Smooth muscle cell (in vitro differentiated cells): ENCODE measurements at regions not wholly inside any gene's neighbourhood (a gene's known extent, or its start where the extent isn't known, plus 50 kb on each side); places are given as distances from the start of the nearest gene placed in this dataset.

Experiments used
- DNase-seq: peaks from one replicate; lab custom pipeline; 2025; ENCODE audit not compliant: unreplicated experiment; lab: John Stamatoyannopoulos, UW
- H2AFZ ChIP-seq: fragments of 200-600 bp; sonication (generic); 2 replicates; pipeline ENCODE4 v1.6.0; 2016; ENCODE audit warnings: antibody characterized with exemption, low read depth, mild to moderate bottlenecking
- H3F3A ChIP-seq: fragments of 200-600 bp; sonication (generic); 2 replicates; pipeline ENCODE4 v1.6.0; 2017; ENCODE audit warnings: antibody characterized with exemption, low read depth
- H3K27ac ChIP-seq: fragments of 200-600 bp; sonication (generic); 2 replicates; pipeline ENCODE4 v1.5.1; 2016; ENCODE audit warnings: low read depth, mild to moderate bottlenecking
- H3K27me3 ChIP-seq: fragments of 200-600 bp; sonication (generic); 2 replicates; pipeline ENCODE4 v1.6.1; 2016; ENCODE audit warnings: low read depth, mild to moderate bottlenecking
- H3K36me3 ChIP-seq: fragments of 200-600 bp; sonication (generic); 2 replicates; pipeline ENCODE4 v1.5.1; 2016; ENCODE audit warnings: low read depth
- H3K4me1 ChIP-seq: fragments of 200-600 bp; sonication (generic); 2 replicates; pipeline ENCODE4 v1.5.1; 2016; ENCODE audit warnings: low read depth
- H3K4me2 ChIP-seq: fragments of 200-600 bp; sonication (generic); 2 replicates; pipeline ENCODE4 v1.6.0; 2016; ENCODE audit warnings: mild to moderate bottlenecking
- H3K4me3 ChIP-seq: fragments of 200-600 bp; sonication (generic); 2 replicates; pipeline ENCODE4 v1.5.1; 2016; ENCODE audit warnings: mild to moderate bottlenecking
- H3K79me2 ChIP-seq: fragments of 200-600 bp; sonication (generic); 2 replicates; pipeline ENCODE4 v1.6.0; 2016; ENCODE audit warnings: low read depth, mild to moderate bottlenecking
- H3K9ac ChIP-seq: fragments of 200-600 bp; sonication (generic); 2 replicates; pipeline ENCODE4 v1.6.0; 2016; ENCODE audit warnings: low read depth
- H3K9me3 ChIP-seq: fragments of 200-600 bp; sonication (generic); replicated peaks from 2 replicates; pipeline ENCODE4 v1.5.1; 2016; ENCODE audit warnings: low read depth
- H4K20me1 ChIP-seq: fragments of 200-600 bp; sonication (generic); 2 replicates; pipeline ENCODE4 v1.6.0; 2016; ENCODE audit warnings: low read depth
- WGBS: methylation state at CpG from one replicate; pipeline ENCODE4 v1.1.7; 2016; ENCODE audit warnings: low lambda C conversion rate; 5-methylcytosine and 5-hydroxymethylcytosine counted together
- TF ChIP-seq, protein P1 (sequence below): fragments of 200-600 bp; sonication (generic); IDR thresholded peaks from 2 replicates; pipeline ENCODE4 v1.5.1; 2017; ENCODE audit warnings: borderline replicate concordance, mild to moderate bottlenecking, antibody characterized with exemption; ENCODE audit not compliant: insufficient read depth, poor library complexity, severe bottlenecking

DNA sequence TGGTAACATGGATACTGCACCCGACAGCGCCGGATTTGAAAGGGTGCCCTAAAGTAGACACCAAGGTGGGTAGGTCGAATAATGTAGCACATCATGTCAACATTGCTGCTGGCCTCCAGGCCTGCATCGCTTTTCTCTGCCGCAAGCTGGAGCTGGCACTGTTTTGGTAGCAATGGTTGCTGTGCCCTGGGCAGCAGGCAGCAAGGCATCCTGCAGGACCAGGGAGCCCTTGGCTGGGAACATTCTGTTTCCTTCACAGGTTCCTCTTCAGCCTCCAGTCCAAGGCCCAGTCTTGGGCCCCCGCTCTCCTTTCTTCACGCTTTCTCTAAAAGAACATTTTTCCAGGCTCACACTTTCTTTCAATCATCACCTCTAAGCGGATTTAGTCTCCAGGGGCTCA, 365.8 kb upstream of the JARID2 start:
- Histone ChIP-seq H3K27ac (no peak overlapping the region), H3K27me3 (no peaks in the 10 kb centered on the region), H3K4me1 (peaks cover 26% of the 10 kb centered on the region), H3K9me3 (no peaks in the 10 kb centered on the region), H4K20me1 (no peaks in the 10 kb centered on the region), H3F3A (peaks cover 9% of the 10 kb centered on the region), H3K4me3 (no peak overlapping the region), H3K36me3 (no peaks in the 10 kb centered on the region), H3K9ac (no peak overlapping the region), H2AFZ (no peak overlapping the region), H3K79me2 (no peaks in the 10 kb centered on the region), H3K4me2 (no peak overlapping the region)
- DNase-seq, result no peak
- TF ChIP-seq, protein P1, sequence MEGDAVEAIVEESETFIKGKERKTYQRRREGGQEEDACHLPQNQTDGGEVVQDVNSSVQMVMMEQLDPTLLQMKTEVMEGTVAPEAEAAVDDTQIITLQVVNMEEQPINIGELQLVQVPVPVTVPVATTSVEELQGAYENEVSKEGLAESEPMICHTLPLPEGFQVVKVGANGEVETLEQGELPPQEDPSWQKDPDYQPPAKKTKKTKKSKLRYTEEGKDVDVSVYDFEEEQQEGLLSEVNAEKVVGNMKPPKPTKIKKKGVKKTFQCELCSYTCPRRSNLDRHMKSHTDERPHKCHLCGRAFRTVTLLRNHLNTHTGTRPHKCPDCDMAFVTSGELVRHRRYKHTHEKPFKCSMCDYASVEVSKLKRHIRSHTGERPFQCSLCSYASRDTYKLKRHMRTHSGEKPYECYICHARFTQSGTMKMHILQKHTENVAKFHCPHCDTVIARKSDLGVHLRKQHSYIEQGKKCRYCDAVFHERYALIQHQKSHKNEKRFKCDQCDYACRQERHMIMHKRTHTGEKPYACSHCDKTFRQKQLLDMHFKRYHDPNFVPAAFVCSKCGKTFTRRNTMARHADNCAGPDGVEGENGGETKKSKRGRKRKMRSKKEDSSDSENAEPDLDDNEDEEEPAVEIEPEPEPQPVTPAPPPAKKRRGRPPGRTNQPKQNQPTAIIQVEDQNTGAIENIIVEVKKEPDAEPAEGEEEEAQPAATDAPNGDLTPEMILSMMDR, result no peak
- 97% methylated on average over 9 of the region's 9 CpGs for WGBS

DNA sequence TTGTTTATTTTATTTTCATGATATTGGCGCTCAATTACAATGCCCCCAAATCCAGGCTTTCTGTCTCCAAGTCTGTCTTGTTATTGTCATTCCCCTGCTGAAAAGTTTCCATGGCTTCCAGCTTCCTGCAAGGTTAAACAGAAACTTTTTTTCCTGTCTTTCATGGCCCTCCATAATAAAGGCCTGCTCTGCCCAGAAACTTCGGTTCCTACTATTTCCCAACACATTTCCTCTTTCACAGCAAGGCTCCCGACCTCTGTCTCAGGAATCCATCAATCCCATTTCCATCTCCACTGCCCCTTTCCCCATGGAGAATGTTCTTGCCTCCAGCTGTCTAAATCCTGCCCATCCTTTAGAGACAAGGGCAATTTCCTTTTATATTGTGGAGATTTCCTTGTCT, 365.2 kb upstream of the JARID2 start:
- peaks cover 9% of the 10 kb centered on the region for H3F3A ChIP-seq
- TF ChIP-seq, protein P1, result no peak
- H3K4me3 ChIP-seq, result no peak overlapping the region
- 60% methylated on average over 3 of the region's 3 CpGs for WGBS
- H2AFZ ChIP-seq, result no peak overlapping the region
- no peak overlapping the region for H3K9ac ChIP-seq
- no peaks in the 10 kb centered on the region for H3K36me3 ChIP-seq
- no peak for DNase-seq
- peaks cover 26% of the 10 kb centered on the region for H3K4me1 ChIP-seq
- H4K20me1 ChIP-seq, result no peaks in the 10 kb centered on the region
- H3K27me3 ChIP-seq, result no peaks in the 10 kb centered on the region
- no peak overlapping the region for H3K4me2 ChIP-seq
- H3K9me3 ChIP-seq, result no peaks in the 10 kb centered on the region
- H3K79me2 ChIP-seq, result no peaks in the 10 kb centered on the region
- H3K27ac ChIP-seq, result no peak overlapping the region

DNA sequence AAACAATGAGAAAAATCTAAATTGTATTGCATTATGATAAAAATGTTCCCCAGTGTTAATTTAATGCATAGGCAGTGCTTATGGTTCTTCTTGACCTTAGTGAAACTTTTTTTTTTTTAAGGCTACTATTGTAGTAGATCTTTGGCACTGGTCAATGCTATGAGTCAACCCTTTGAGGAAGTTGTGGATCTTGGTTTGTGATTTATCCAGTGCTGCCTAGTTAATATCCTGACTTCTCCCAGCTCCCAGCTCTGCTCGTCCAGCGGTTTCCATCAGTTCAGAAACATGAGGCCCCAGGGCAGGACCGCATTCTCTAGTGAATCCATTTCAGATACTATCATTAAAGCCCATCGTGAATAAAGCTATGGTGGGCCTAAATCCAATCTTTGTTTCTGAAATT, 364.5 kb upstream of the JARID2 start:
- Histone ChIP-seq H3K4me1 (peaks cover 26% of the 10 kb centered on the region), H3K79me2 (no peaks in the 10 kb centered on the region), H2AFZ (no peak overlapping the region), H3K4me2 (no peak overlapping the region), H3K4me3 (no peak overlapping the region), H4K20me1 (no peaks in the 10 kb centered on the region), H3K36me3 (no peaks in the 10 kb centered on the region), H3K9ac (no peak overlapping the region), H3K27me3 (no peaks in the 10 kb centered on the region), H3F3A (peaks cover 9% of the 10 kb centered on the region), H3K27ac (no peak overlapping the region), H3K9me3 (no peaks in the 10 kb centered on the region)
- WGBS, result 49% methylated on average over 4 of the region's 4 CpGs
- TF ChIP-seq, protein P1, result no peak
- no peak for DNase-seq

DNA sequence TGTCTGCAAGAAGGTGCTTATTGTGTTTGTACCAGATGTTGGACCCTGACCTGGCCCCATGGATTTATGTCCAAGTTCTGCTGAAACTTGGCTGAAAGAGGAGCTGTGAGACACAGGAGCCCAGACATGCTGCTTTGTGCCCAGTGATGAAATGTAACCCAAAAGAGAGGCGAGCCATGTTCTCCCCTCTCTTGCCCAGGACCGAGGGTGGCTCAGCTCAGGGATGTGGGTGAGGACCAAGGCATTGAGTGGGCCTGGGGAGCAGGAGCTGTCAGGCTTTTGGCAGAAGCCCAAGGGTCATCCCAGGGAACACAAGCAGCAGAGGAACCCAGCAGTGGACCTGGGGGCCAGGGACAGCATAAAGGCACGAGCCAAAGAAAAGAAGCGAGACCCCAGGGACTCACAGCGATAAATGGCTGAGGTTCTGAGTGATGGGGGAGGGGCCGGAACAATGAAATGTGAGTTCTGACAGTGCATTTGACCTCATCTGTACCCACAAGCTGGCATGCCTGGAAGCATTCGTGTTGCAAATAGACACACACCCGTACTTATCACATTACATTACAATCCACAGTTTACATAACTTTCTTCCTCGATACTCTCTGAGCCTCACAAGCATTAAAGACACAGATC, 363.4 kb upstream of the JARID2 start:
- WGBS, result 81% methylated on average over 9 of the region's 9 CpGs
- Histone ChIP-seq H3K9me3 (no peaks in the 10 kb centered on the region), H3F3A (no peaks in the 10 kb centered on the region), H3K4me3 (no peak overlapping the region), H3K36me3 (no peaks in the 10 kb centered on the region), H2AFZ (no peak overlapping the region), H3K79me2 (no peaks in the 10 kb centered on the region), H3K4me1 (peaks cover 24% of the 10 kb centered on the region), H3K27me3 (no peaks in the 10 kb centered on the region), H3K4me2 (no peak overlapping the region), H4K20me1 (no peaks in the 10 kb centered on the region), H3K9ac (no peak overlapping the region), H3K27ac (no peak overlapping the region)
- TF ChIP-seq, protein P1, result no peak
- no peak for DNase-seq
